ENCODE measurements at regions not wholly inside any gene's neighbourhood (a gene's known extent, or its start where the extent isn't known, plus 50 kb on each side); places are given as distances from the start of the nearest gene placed in this dataset.

GRCh38 chr10:9825491-9826018 is 1192.1 kb upstream of the CELF2 start:
- intact Hi-C loops (cut with DNase I): no loop called here
- Histone ChIP-seq H3K27me3 (no peaks in the 10 kb centered on the region), H3K4me1 (no peaks in the 10 kb centered on the region), H3K4me3 (no peak overlapping the region), H3K27ac (no peak overlapping the region), H3K36me3 (no peaks in the 10 kb centered on the region), H3K9me3 (no peaks in the 10 kb centered on the region)
- DNase-seq: no peak
- 74 to 84% methylated on average over 8 of the region's 8 CpGs for WGBS, 2 donors
- TF ChIP-seq EP300 (IDR thresholded peaks at IDR 0.05) (no peak), POLR2A (IDR thresholded peaks at IDR 0.05) (no peak), POLR2AphosphoS5 (IDR thresholded peaks at IDR 0.05) (no peak)
- TF ChIP-seq, protein P1, sequence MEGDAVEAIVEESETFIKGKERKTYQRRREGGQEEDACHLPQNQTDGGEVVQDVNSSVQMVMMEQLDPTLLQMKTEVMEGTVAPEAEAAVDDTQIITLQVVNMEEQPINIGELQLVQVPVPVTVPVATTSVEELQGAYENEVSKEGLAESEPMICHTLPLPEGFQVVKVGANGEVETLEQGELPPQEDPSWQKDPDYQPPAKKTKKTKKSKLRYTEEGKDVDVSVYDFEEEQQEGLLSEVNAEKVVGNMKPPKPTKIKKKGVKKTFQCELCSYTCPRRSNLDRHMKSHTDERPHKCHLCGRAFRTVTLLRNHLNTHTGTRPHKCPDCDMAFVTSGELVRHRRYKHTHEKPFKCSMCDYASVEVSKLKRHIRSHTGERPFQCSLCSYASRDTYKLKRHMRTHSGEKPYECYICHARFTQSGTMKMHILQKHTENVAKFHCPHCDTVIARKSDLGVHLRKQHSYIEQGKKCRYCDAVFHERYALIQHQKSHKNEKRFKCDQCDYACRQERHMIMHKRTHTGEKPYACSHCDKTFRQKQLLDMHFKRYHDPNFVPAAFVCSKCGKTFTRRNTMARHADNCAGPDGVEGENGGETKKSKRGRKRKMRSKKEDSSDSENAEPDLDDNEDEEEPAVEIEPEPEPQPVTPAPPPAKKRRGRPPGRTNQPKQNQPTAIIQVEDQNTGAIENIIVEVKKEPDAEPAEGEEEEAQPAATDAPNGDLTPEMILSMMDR (IDR thresholded peaks at IDR 0.05): no peak

DNA sequence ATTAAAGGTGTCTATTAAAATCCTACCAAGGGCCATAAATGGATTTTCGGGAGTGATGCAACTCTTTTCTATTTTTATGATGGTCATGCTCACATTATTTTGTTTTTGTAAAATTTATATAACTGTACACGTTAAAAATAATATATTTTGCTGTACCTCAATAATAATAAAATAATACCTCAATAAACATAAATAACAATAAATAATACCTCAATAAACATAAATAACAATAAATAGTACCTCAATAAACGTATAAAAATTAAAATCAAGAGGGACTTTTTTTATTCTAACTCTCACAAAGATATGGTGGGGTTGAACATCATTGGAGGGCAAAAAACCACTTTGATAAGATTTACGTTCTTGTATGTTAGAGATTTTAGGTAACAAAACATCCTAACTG is 1189.6 kb upstream of the CELF2 start:
- no peak for DNase-seq
- intact Hi-C loops (cut with DNase I): no loop called here
- Histone ChIP-seq H3K9me3 (no peaks in the 10 kb centered on the region), H3K4me1 (no peaks in the 10 kb centered on the region), H3K36me3 (no peaks in the 10 kb centered on the region), H3K4me3 (no peak overlapping the region), H3K27me3 (no peaks in the 10 kb centered on the region), H3K27ac (no peak overlapping the region)
- TF ChIP-seq POLR2AphosphoS5 (IDR thresholded peaks at IDR 0.05) (no peak), EP300 (IDR thresholded peaks at IDR 0.05) (no peak)
- 74 to 83% methylated on average over 4 of the region's 4 CpGs for WGBS, 2 donors

DNA sequence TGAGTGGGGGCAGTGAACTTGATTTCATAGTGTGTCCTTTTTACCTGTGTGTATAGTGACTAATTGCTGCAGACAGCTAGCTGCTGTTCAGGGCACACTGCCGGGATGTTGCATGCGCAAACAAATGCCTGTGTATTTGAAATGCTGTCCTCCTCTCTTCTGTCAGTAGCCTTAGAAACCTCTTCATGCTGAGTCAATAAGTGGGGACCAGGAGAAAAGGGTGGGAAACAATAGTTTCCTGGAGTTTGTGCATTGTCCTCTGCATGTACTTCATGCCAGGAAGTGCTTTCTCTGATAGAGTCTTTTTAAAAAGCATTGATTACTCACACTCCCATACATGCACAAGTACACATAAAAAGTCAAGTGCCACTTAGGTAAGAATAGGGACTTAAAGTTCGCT is 1183.7 kb upstream of the CELF2 start:
- intact Hi-C loops (cut with DNase I): no loop called here
- no peak for DNase-seq
- no peak overlapping the region for H3K4me3 ChIP-seq
- H3K9me3 ChIP-seq: no peaks in the 10 kb centered on the region
- H3K36me3 ChIP-seq: no peaks in the 10 kb centered on the region
- no peak overlapping the region for H3K27ac ChIP-seq
- TF ChIP-seq, protein P1 (IDR thresholded peaks at IDR 0.05): no peak
- TF ChIP-seq POLR2A (IDR thresholded peaks at IDR 0.05) (no peak), POLR2AphosphoS5 (IDR thresholded peaks at IDR 0.05) (no peak), EP300 (IDR thresholded peaks at IDR 0.05) (no peak)
- H3K4me1 ChIP-seq: peaks cover 0 to 18% (median 12%) of the 10 kb centered on the region in 4 donors
- H3K27me3 ChIP-seq: no peaks in the 10 kb centered on the region
- 44 to 47% methylated on average over 3 of the region's 3 CpGs for WGBS, 2 donors

DNA sequence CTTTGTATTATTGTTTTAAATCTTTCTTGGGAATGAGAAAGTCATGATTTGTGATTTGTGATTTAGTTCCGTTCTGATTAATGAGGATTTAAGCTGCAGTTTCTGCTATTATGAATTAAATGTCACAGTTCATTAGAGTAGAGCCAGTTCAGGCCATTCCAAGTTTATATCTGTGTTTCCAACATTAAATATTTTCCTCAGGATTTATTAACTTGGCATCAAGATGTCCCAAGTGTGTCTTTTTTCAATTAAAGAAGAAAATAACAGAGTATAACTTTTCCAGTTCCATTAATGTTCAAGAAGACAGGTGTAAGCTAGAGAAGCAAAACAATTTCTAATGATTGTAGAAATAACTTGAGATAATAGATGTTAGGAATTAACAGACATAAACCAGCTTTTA is 1183.2 kb upstream of the CELF2 start:
- TF ChIP-seq POLR2A (IDR thresholded peaks at IDR 0.05) (no peak), POLR2AphosphoS5 (IDR thresholded peaks at IDR 0.05) (peak in 3 of 4 donors; percentile 12 to 60 (median 41))
- 68 to 85% methylated on average over 1 of the region's 1 CpG for WGBS, 2 donors

GRCh38 chr10:9845075-9845474 is 1172.6 kb upstream of the CELF2 start:
- Histone ChIP-seq H3K9me3 (peaks cover 0 to 4% (median 0%) of the 10 kb centered on the region in 4 donors), H3K36me3 (no peaks in the 10 kb centered on the region), H3K27ac (no peak overlapping the region), H3K27me3 (no peaks in the 10 kb centered on the region), H3K4me3 (no peak overlapping the region), H3K4me1 (no peaks in the 10 kb centered on the region)
- no peak for DNase-seq
- intact Hi-C loops (cut with DNase I): no loop called here
- TF ChIP-seq POLR2A (IDR thresholded peaks at IDR 0.05): no peak
- TF ChIP-seq, protein P1 (IDR thresholded peaks at IDR 0.05): no peak
- TF ChIP-seq EP300 (IDR thresholded peaks at IDR 0.05): no peak
- TF ChIP-seq POLR2AphosphoS5 (IDR thresholded peaks at IDR 0.05): no peak

More for the DNA sequence above, 1183.2 kb upstream of the CELF2 start:
- peaks cover 0 to 18% (median 12%) of the 10 kb centered on the region in 4 donors for H3K4me1 ChIP-seq
- H3K36me3 ChIP-seq: no peaks in the 10 kb centered on the region
- no peak overlapping the region for H3K4me3 ChIP-seq
- no peaks in the 10 kb centered on the region for H3K9me3 ChIP-seq
- intact Hi-C loops (cut with DNase I): no loop called here
- H3K27ac ChIP-seq: no peak overlapping the region
- H3K27me3 ChIP-seq: no peaks in the 10 kb centered on the region
- no peak for DNase-seq

- no peaks in the 10 kb centered on the region for H3K36me3 ChIP-seq
- no peak for TF ChIP-seq EP300 (IDR thresholded peaks at IDR 0.05)
- no peak for TF ChIP-seq POLR2A (IDR thresholded peaks at IDR 0.05)
- TF ChIP-seq, protein P1 (IDR thresholded peaks at IDR 0.05): no peak
- TF ChIP-seq POLR2AphosphoS5 (IDR thresholded peaks at IDR 0.05): no peak
- H3K27me3 ChIP-seq: no peaks in the 10 kb centered on the region
- intact Hi-C loops (cut with DNase I): no loop called here
- peaks cover 0 to 4% (median 0%) of the 10 kb centered on the region in 4 donors for H3K9me3 ChIP-seq
- no peaks in the 10 kb centered on the region for H3K4me1 ChIP-seq
- no peak overlapping the region for H3K27ac ChIP-seq
- no peak overlapping the region for H3K4me3 ChIP-seq
- no peak for DNase-seq
Observed at GRCh38 chr10:9848278-9848677, 1169.4 kb upstream of the CELF2 start.
